ENCODE measurements at regions not wholly inside any gene's neighbourhood (a gene's known extent, or its start where the extent isn't known, plus 50 kb on each side); places are given as distances from the start of the nearest gene placed in this dataset.

DNA sequence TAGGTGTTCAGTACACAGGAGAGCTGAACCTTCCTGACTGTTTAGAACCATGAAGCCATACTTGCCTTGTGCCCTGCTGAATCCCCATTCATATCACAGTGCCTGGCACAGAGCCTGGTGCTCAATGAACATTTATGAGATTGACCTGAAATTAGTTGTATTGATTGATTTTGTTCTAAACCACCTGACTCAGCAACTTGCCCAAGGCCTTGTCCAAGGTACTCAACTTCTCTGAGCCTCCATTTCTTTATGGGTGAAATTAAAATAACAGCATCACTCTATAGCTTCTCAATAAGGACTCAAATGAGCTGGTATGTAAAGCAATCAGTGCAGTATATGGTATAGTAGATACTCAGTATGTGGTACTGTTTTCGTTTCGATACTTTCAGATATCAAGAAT, 208.1 kb downstream of the SLC39A8 start:
- intact Hi-C loops (cut with DNase I; ENCODE audit: low total_unique reads) = no loop called here
- DNase-seq (ENCODE audit: low spot score in 2 of 2) = no peak
- H3K4me3 ChIP-seq (ENCODE audit: low read depth, poor library complexity, severe bottlenecking) = no peak overlapping the region
- TF ChIP-seq, protein P1, sequence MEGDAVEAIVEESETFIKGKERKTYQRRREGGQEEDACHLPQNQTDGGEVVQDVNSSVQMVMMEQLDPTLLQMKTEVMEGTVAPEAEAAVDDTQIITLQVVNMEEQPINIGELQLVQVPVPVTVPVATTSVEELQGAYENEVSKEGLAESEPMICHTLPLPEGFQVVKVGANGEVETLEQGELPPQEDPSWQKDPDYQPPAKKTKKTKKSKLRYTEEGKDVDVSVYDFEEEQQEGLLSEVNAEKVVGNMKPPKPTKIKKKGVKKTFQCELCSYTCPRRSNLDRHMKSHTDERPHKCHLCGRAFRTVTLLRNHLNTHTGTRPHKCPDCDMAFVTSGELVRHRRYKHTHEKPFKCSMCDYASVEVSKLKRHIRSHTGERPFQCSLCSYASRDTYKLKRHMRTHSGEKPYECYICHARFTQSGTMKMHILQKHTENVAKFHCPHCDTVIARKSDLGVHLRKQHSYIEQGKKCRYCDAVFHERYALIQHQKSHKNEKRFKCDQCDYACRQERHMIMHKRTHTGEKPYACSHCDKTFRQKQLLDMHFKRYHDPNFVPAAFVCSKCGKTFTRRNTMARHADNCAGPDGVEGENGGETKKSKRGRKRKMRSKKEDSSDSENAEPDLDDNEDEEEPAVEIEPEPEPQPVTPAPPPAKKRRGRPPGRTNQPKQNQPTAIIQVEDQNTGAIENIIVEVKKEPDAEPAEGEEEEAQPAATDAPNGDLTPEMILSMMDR (IDR thresholded peaks at IDR 0.05) = no peak
- TF ChIP-seq POLR2A (IDR thresholded peaks at IDR 0.05) = no peak
- 92 to 98% methylated on average over 2 of the region's 2 CpGs for WGBS, 2 donors

DNA sequence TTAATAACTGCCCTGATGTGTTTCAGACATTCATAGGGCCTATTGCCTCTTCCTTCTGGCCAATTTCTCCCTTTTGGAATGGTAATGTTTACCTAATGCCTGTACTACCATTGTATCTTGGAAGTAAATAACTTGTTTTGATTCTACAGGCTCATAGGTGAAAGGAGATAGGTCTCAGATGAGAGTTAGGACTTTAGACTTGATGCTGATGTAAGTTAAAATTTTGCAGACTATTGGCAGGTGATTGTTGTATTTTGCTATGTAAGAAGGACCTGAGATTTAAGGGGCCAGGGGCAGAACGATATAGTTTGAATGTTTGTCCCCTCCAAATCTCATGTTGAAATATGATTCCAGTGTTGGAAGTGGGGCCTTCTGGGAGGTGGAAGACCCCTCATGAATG, 215.5 kb downstream of the SLC39A8 start:
- TF ChIP-seq, protein P1 (IDR thresholded peaks at IDR 0.05) = no peak
- no peak for TF ChIP-seq POLR2A (IDR thresholded peaks at IDR 0.05)
- H3K4me3 ChIP-seq (ENCODE audit: low read depth, poor library complexity, severe bottlenecking) = no peak overlapping the region
- 75 to 88% methylated on average over 1 of the region's 1 CpG for WGBS, 2 donors
- intact Hi-C loops (cut with DNase I; ENCODE audit: low total_unique reads) = no loop called here
- no peak for DNase-seq (ENCODE audit: low spot score in 2 of 2)

All from lower leg skin (tissue), 4 donors.